NCI-H2196 treated with DMSO at 0.1 percent for 48 hours (cell line): ENCODE measurements at regions not wholly inside any gene's neighbourhood (a gene's known extent, or its start where the extent isn't known, plus 50 kb on each side); places are given as distances from the start of the nearest gene placed in this dataset.
"Not testable (repeated sequence)": the region's sequence is repeated elsewhere in the genome, so short reads cannot be mapped to it uniquely, and the experiment has no call there.

Experiments
- DNase-seq: peaks from one replicate; lab custom pipeline; 2025; ENCODE audit not compliant: unreplicated experiment; lab: John Stamatoyannopoulos, UW

DNA sequence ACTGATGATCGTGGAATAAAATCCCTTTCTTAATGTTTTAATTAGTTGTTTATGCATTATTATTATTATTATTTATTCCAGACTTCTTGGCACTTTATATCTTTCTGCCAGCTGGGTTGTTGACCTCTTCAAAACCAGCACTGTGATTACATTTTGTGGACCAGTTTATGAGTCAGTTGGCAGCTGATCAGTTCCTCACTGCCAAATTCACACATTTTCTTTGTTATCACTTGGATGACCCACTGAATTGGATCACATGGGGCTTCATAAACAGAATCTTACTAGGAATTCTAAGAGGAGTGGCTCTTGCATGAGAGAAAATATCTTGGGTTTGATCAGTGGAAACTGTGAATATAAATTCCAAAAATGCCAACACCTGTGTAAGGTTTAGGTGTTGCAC is 321.8 kb upstream of the SPRED2 start:
- DNase-seq = no peak

DNA sequence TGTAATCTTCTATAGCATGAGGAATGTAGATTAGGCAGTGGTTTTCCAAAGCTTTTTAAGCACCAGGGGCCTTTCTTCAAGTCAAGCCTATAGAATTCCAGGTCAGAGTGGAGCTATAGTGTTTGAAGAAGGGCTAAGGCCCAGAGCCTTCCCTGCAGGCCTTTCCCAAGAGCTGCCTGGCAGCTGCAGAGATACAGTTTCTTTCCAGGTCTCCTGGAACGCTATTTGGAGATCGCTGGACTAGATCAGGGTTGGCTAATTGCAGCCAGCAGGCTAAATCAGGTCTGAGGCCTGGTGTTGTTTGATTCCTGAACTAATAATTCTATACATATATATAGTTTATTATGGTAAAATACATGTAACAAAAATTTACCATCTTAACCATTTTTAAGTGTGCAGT is 319.0 kb upstream of the SPRED2 start:
- no peak for DNase-seq

DNA sequence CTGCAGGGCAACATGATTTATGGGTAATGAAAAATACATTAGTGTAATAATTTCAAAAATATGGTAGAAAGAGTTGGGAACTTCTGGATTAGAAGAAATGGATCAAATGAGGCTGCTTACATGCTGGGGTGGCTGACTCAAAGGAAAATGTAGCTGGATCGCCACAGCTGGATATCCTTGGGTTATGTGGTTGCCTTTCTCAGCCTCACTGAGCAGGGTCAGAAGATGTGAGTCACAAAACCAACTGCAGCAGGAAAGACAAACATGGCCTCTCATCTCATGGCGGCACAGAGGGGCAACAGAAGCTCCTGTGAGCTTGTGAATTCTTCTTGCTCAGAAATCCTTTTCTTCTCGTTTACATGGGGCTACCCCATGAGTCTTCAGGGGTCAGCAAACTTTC is 317.1 kb upstream of the SPRED2 start:
- no peak for DNase-seq

DNA sequence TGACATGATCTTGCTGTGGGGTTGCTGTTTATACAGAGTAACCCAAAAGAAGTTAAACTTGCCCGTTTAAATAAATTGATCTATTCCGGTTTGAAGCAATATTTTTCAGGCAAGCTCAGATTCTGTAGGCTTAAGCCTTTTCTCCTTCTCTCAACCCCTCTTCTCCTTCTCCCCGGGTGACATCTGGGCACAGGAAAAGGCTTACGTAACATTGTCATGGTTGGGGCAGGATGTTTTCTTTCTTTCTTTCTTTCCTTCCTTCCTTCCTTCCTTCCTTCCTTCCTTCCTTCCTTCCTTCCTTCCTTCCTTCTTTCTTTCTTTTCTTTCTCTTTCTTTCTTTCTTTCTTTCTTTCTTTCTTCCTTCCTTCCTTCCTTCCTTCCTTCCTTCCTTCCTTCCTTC is 315.5 kb upstream of the SPRED2 start:
- DNase-seq = not testable (repeated sequence)

DNA sequence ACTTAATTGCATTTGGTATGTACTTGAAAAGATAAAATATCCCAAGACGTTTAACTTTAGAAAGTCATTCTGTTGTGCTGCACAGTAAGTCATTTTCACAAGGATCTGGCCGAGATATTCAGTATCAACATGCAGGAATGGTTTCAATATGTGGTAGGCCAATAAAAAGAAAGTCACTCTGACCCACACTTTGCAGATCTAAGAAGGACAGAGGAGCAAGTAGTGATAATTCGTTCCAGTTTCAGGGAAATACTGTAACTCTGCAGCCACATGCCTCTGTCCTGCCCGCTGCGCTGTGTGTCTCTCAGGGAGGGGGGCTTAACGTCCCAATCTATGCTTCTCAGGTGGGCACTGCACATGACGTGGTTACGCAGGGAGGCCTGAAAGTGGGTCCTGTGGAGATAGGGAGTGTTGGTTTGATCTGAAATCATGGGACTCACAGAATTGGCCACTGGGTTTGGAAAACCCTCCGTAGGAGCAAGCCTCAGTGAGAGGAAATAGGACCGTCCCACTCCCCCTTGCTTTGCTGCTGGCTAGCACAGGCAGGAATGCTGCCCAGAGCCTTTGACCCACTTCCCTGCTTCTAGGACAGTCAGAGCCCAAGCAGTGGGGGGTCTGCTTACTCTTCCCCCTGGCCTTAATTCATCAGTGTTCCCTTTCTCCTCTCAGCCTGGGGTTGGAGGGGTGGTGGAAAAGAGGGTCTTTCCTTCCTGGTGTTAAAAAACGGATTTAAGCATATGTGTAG is 314.7 kb upstream of the SPRED2 start:
- DNase-seq = no peak

DNA sequence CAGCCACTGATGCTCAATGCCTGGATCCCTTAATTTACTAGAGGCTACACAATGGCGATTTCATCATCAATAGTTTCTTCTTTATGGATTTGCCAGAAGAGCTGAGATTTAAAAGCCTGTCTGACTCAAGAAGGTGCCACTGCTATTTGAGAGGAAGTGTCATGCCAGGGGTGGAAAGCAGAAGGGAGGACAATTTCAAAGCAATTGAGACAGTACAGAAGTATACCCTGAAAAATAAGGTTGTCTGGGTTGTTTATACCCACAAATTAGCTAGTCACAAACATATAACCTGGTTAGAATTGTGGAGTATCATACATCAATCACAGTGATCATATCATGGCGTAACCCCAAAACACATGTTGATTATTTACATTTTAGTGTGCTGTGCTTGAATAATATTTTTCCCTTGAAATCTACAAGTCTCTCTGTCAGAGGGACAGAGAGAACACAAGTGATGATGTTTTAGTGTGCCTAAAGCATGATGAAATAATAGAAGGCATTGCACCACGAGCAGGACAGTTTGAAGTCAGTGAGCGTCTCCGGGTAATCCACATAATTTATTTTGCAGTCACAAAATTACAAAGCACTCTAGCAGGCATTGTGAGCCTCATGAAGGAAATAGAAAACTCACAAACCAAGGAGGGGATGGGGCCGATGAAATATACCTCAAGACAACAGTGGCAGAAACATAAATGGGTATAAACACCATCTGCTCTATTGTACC is 312.2 kb upstream of the SPRED2 start:
- no peak for DNase-seq

DNA sequence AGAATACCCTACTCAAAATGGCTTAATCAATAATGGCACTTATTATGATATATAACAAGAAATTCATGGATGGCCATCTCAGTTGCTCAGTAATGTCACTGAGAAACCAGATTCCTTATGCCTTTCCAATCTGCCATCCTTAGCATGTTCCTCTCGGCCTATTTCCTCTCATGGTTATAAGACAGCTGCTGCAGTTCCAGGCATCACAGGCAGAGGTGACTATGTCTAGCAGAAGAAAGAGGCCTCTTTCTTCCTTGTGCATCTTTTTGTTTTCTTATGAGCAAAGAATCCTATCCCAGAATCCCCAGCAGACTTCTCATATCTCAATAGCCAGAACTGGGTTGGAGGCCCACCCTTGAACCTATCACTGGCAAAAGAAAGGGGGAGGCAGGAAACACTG is 310.6 kb upstream of the SPRED2 start:
- DNase-seq = no peak

DNA sequence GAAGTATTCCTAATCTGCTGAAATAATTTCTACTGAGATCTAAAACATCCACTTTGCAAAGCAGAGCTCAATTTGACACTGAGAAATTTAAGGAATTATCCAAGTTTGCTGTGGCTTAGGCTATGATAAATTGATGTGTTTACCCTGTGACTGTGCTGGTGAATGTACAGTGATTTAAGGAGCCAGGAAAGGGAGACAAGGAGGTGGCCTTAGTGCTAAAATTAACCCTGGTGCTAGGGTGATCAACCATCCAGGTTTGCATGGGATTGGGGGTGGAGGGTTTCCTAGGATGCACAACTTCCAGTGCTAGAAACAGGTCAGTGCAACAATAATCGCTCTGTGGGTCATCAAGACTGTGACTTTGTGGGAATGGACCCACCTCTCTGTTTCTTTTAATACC is 307.5 kb upstream of the SPRED2 start:
- DNase-seq = no peak

DNA sequence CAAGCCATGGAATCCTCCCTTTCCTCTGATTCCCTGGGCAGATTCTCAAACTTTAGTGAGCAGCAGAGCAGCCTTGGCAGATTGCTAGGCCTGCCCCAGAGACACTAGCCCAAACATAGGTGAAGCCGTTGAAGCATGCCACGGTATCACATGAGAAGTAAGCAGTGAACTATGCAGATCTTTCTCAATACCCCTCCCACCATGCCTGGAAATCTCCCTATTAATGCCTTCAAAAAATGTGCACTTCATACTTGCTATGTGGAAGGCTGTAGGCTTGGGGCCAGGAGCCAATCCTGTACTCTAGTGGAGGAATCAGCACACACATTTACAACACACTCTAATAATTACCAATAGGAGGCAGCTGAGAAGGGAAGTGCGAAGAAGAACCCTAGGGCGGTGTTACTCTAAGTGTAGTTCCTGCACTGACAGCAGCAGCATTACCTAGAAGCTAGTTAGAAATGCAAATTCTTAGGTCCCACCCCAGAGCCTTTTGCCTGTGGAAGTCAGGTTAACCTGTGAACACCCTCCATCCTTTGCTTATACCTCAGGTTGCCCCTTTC is 305.1 kb upstream of the SPRED2 start:
- DNase-seq = no peak

DNA sequence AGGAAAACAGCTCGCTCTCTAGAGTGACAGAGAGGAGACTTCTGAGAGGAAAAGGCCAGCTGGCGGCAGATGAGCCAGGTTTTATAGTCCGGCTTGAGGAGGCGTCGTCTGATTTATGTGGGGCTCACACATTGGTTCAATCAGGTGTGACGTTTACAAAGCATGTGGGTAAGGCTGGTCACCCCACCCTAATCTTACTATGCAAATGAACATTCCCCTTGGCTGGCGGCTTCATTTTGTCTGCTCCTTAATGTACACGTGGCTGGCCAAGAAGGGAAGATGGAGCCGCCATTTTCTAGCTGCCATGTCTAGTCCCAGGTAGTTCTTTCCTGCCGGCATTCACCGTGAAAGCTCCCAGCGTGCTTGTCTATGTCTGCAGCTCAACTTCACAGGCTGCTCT is 299.1 kb upstream of the SPRED2 start:
- DNase-seq = no peak

DNA sequence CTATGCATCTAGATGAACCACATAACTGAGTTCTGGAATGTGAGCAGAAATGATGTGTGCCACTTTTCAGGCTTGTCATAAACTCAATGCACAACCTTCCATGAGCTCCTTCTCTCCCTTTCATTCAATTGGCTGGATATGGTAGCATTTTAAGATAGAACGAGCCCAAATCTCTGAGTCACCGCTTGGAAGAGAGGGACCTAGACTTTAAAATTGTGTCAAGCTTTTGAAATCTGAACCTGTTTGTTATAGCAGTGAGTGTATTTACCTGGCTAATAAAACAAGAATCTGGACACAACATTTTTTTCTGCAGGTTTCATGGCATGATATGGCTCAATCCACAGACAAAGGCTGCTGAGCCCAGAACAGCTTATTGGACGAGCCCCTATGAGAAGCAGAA is 297.8 kb upstream of the SPRED2 start:
- no peak for DNase-seq

DNA sequence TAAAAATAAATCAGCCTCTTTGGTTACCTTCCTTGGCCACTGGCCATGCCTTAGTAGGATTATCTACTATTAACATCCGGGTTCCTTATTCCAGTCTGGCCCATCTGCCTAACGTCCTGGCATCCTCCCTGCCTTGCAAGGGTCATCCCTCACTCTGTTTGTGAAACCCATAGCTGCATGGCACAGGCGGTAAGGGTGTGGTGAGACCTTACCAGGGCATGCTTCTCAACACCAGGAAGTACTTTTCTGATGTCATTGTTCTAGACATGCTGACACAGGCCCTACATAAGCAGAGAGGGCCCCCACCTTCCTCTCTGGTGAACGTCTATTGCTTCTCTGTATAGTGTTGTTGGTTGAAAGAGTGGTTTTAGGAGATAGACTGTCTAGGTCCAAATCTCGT is 296.8 kb upstream of the SPRED2 start:
- DNase-seq = no peak

DNA sequence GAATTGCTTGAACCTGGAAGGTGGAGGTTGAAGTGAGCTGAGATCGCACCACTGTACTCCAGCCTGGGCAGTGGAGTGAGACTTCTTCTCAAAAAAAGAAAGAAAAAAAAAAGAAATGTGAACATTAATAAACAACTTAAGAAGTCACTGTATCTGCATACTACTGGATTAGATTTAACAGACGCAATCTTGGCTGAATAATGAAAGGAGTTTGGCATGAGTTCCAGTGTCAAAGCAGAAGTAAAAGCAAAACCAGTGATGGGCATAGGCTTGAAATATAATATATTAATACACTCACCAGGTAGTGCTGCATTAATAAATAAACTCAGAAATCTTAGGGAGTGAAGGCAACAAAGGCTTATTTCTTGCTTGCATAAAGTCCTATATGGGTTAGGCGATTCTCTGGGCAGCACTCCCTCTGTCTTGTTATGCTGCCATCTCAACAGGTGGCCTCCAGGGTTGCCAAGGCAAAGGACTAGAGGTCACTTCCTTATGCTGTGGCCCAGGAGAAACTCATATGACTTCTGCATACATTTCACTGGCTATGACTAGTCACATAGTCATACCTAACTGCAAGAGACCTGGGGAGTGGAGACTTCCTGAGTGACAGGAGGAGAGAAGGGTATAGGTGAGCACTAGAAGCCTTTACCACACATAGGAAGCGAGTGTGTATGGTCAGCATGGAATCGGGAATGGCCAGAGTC is 296.2 kb upstream of the SPRED2 start:
- DNase-seq = no peak

DNA sequence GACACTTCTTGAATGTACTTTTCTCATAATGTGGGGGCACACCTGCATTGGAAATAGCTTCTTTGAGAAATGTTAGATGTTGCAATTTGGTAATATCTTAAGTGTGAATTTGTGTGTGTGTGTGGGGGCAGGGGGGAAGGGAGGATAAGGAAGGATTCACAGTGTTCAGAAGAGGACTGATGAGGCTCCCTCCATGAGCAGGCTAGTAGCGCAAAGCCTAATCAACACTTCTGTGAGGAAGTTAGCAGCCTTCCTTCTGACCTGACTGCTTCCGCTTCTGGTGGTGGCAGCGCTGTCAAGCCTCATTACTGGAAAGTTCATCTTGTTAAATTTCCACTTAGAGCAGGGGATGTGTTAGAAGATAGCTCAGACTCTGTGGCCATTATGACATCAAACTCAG is 295.4 kb upstream of the SPRED2 start:
- DNase-seq = no peak

DNA sequence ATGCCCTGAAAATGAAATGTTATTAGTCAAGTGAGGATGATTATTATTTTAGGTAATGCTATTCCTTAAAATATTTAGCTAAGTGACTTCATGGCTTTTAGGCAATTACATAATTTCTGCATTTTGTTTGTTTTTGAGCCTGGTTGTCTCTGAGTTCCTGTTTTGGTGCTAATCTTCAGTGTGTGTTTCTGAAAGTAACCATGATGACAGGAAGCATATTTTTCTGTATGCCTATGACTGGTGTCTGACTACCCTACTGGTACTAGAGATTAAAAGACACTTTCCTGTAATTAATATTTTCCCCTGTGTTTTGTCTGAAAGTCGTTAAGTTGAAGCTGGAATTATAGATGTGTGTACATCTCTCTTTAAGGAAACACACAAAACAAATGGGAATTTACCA is 295.0 kb upstream of the SPRED2 start:
- no peak for DNase-seq

DNA sequence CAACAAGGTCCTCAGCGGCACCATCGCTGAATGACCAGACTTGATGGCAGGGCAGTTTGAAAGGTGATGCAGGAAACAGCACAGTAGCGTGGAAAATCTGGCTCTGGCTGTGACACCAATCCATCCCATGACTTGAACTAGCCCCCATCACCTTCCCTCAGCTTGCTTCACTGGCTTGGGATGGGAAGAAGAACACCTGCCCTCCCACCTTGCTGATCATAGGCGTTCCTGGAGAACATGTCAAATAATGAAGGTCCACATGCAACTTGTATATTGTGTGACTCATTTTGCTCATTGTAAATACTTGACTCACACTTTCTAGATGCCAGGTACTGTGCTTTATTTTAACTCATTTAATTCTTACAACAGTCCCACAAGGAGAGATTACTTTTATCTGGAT is 292.4 kb upstream of the SPRED2 start:
- DNase-seq = no peak

DNA sequence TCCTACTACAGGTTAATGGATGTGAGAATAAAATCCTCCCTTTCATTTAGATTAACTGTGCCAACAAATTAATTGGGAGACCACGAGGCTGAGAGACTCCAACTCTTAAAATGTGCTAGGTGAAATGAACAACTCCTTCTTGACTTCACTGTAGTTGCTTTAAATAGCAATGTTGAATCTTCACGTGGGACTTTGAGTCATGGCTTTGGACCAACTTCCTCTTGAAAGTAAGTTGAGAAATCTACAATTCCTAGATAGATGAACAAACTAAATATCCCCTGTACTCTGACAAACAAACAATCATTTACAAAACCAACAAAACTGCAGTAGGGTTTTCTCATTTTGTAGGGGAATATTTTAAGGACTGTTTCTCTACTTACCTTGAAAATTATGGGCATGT is 291.9 kb upstream of the SPRED2 start:
- DNase-seq = no peak

DNA sequence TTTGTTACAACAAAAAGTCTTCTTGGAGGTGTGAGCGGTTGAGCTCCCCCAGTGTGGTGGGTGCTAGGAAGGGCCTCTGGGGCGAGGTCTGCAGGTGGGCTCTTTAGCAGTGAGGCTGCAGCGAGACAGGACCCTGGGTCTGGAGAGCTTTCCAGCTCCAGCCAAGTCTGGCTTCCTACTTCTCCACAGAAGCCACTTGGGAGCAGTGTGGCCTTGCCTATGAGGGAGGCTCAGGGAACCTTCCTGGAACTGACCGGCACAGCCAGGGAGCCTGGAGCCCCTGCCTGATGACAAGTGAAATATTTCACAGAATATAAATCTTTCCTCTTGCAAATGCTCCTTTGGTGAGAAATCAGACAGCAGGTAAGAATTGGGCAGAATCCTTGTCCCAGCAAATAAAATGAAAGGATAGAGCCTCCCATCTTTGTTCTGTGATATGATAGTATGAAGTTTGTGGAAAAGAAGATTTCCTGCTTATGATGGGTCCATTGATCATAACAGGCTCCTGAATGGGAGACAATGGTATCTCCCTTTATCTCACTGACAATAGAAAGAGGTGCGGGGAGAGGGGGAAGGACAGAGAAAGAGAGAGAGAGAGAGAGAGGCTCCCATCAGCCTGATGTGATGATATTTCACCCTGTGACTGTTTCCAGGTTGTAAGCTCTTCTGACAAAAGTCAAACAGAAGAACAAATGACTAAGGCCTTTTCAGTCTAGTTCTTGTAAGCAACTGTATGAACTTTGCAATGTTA is 289.8 kb upstream of the SPRED2 start:
- DNase-seq = no peak

DNA sequence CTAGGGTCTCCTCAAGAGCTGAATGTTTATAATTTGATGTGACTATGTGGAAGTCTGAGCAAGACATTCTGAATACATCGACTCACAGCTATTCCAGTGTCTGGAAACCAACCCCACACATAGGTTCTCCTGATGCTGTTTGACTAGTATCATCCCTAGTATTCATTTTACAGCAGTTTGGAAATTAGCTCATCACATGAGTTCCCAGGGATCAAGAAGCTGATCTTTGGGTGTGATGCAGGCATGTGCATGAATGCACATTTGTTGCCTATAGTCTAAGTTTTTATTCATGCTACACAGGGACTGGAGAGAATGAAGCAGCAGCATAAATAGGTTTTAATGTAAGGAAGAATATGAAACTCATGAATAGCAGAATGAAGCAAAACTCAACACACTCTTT is 284.3 kb upstream of the SPRED2 start:
- no peak for DNase-seq

DNA sequence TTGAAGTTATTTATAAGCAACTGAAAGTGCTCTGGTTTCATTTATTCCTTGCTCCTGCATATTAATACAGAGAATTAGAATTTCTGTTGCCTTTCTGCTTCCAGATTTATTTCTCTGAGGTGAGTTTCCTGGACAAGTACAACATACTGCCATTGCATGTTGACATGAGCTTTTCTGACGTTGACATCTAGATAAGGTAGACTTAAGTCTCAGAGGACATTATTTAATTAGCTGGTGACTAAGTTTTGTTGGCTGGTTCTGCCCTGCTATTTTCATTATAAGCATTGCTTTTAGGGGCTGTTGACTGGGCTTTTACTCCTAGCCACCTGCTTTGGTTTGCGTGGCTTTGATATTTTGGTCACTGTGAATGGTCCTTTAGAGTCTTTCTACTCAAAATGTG is 282.9 kb upstream of the SPRED2 start:
- DNase-seq = no peak

DNA sequence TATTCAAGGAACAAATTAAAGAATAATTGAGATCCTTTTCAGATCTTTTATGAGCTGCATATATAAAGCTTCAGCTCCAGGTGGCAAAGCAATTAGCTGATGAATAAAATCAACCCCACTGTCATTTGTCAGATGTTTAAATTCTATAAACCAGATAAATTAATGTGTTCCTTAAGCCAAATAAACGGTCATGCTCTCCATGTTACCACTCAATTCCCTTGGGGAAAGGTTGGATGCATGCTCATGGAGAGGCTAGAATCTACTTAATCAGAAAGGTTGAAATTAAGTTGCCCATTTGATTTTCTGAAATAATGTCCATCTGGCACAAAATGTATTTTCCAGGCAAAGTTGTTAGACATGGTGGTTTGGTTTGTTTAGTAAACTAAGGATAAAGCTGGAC is 282.5 kb upstream of the SPRED2 start:
- no peak for DNase-seq
